Mesendoderm (in vitro differentiated cells): ENCODE measurements at regions not wholly inside any gene's neighbourhood (a gene's known extent, or its start where the extent isn't known, plus 50 kb on each side); places are given as distances from the start of the nearest gene placed in this dataset.

Source experiments
- DNase-seq: peaks from one replicate; pipeline ENCODE4 v3.0.0; 2013
- H2AK5ac ChIP-seq: 2 replicates; pipeline ENCODE4 v1.6.1; 2013; ENCODE audit warnings: low read length, inconsistent platforms
- H2BK120ac ChIP-seq: 2 replicates; pipeline ENCODE4 v1.6.1; 2013; ENCODE audit warnings: low read depth, mild to moderate bottlenecking, low read length, moderate library complexity, mixed read lengths
- H2BK15ac ChIP-seq: replicated peaks from 2 replicates; pipeline ENCODE4 v1.6.1; 2013; ENCODE audit warnings: low read depth, mild to moderate bottlenecking, moderate library complexity
- H2BK5ac ChIP-seq: 2 replicates; pipeline ENCODE4 v1.6.1; 2013; ENCODE audit warnings: low read length, inconsistent platforms
- H3K18ac ChIP-seq: 2 replicates; pipeline ENCODE4 v1.6.1; 2013; ENCODE audit warnings: mild to moderate bottlenecking, low read length, mixed read lengths
- H3K23ac ChIP-seq: one replicate; pipeline ENCODE4 v1.6.1; 2013; ENCODE audit warnings: low read length
- H3K27ac ChIP-seq: 2 replicates; pipeline ENCODE4 v1.5.1; 2013; ENCODE audit warnings: low read depth, mild to moderate bottlenecking, inconsistent platforms, low read length, moderate library complexity
- H3K27me3 ChIP-seq: 2 replicates; pipeline ENCODE4 v1.6.1; 2013; ENCODE audit warnings: low read length, control low read depth, mild to moderate bottlenecking, inconsistent platforms; ENCODE audit not compliant: insufficient read depth, poor library complexity
- H3K36me3 ChIP-seq: 2 replicates; pipeline ENCODE4 v1.6.1; 2013; ENCODE audit warnings: low read length, inconsistent platforms; ENCODE audit not compliant: control insufficient read depth, insufficient read depth
- H3K4ac ChIP-seq: one replicate; pipeline ENCODE4 v1.6.1; 2013; ENCODE audit warnings: low read depth, mild to moderate bottlenecking, low read length, moderate library complexity
- H3K4me1 ChIP-seq: 2 replicates; pipeline ENCODE4 v1.6.1; 2013; ENCODE audit warnings: low read depth, low read length, inconsistent platforms; ENCODE audit not compliant: control insufficient read depth
- H3K4me2 ChIP-seq: 2 replicates; pipeline ENCODE4 v1.6.1; 2013; ENCODE audit warnings: low read length
- H3K4me3 ChIP-seq: 2 replicates; pipeline ENCODE4 v1.5.1; 2013; ENCODE audit warnings: mild to moderate bottlenecking, low read length
- H3K56ac ChIP-seq: one replicate; pipeline ENCODE4 v1.6.1; 2013; ENCODE audit warnings: low read length
- H3K79me1 ChIP-seq: 2 replicates; pipeline ENCODE4 v1.6.1; 2013; ENCODE audit warnings: low read length, inconsistent platforms
- H3K79me2 ChIP-seq: 2 replicates; pipeline ENCODE4 v1.6.1; 2013; ENCODE audit warnings: mild to moderate bottlenecking, low read length; ENCODE audit not compliant: control insufficient read depth, insufficient read depth
- H3K9ac ChIP-seq: 2 replicates; pipeline ENCODE4 v1.6.1; 2013; ENCODE audit warnings: low read length, inconsistent platforms
- H4K5ac ChIP-seq: one replicate; pipeline ENCODE4 v1.6.1; 2013; ENCODE audit warnings: low read length
- H4K8ac ChIP-seq: one replicate; pipeline ENCODE4 v1.6.1; 2013; ENCODE audit warnings: low read depth, mild to moderate bottlenecking, control low read depth, low read length, moderate library complexity
- whole genome bisulfite sequencing: extraction: QIAGEN DNeasy Blood & Tissue Kit; methylation state at CpG from one replicate; pipeline ENCODE4 v1.1.7; 2013; ENCODE audit warnings: low lambda C conversion rate, missing lambda C conversion rate; ENCODE audit not compliant: insufficient coverage; ENCODE audit errors: extremely low coverage; 5-methylcytosine and 5-hydroxymethylcytosine counted together

DNA sequence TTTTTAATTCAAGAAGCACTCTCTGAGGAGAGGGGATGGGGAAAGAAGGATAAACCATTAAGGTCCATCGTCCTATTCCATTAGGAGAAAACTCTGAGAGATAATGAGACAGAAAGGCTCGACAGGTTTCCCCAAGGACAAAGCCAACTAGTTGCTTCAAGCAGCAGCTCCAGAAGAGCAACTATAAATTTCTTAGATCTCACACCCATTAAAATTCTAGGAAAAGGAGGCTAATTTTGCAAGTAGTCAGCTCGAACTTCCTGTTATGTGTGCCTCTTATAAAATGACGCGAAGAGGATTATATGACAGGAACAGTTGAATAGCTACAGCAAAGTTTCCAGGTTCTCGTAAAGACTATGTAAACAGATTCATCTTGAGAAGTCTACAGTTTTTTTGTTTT is 52.0 kb upstream of the ST8SIA6 start:
- Histone ChIP-seq H2AK5ac (no peak overlapping the region), H3K79me2 (no peaks in the 10 kb centered on the region), H3K27ac (no peak overlapping the region), H3K23ac (no peak overlapping the region), H3K4ac (no peak overlapping the region), H4K8ac (no peak overlapping the region), H3K79me1 (no peaks in the 10 kb centered on the region), H3K9ac (no peak overlapping the region), H2BK120ac (no peak overlapping the region), H3K18ac (no peak overlapping the region), H3K4me2 (no peak overlapping the region), H3K27me3 (no peaks in the 10 kb centered on the region), H2BK15ac (no peak overlapping the region), H3K36me3 (no peaks in the 10 kb centered on the region), H4K5ac (no peak overlapping the region), H2BK5ac (no peak overlapping the region), H3K4me3 (no peak overlapping the region), H3K56ac (no peak overlapping the region), H3K4me1 (no peaks in the 10 kb centered on the region)
- WGBS: no CpG with 5 or more reads among the region's 6 CpGs
- DNase-seq: no peak

GRCh38 chr10:17504547-17505245 is 50.3 kb upstream of the ST8SIA6 start:
- DNase-seq: peak; percentile 18
- Histone ChIP-seq H3K56ac (no peak overlapping the region), H3K79me1 (no peaks in the 10 kb centered on the region), H4K5ac (no peak overlapping the region), H2BK15ac (no peak overlapping the region), H3K4me2 (no peak overlapping the region), H3K4me3 (no peak overlapping the region), H3K18ac (no peak overlapping the region), H3K27me3 (no peaks in the 10 kb centered on the region), H3K27ac (no peak overlapping the region), H4K8ac (no peak overlapping the region), H2BK5ac (no peak overlapping the region), H3K4ac (no peak overlapping the region), H2BK120ac (no peak overlapping the region), H3K4me1 (no peaks in the 10 kb centered on the region), H3K79me2 (no peaks in the 10 kb centered on the region), H3K9ac (no peak overlapping the region), H2AK5ac (no peak overlapping the region), H3K23ac (no peak overlapping the region), H3K36me3 (no peaks in the 10 kb centered on the region)
- WGBS: no CpG with 5 or more reads among the region's 6 CpGs
